Uterus (tissue), 2 donors: ENCODE measurements at regions not wholly inside any gene's neighbourhood (a gene's known extent, or its start where the extent isn't known, plus 50 kb on each side); places are given as distances from the start of the nearest gene placed in this dataset.

Experiments used
- CTCF ChIP-seq, 4 experiments: fragments of 200-600 bp in 2 of 4; fragments of 450-650 bp in 2 of 4; sonication (generic) in 2 of 4; IDR thresholded peaks; one replicate each; pipeline ENCODE4 v1.5.1; 2016 to 2019; ENCODE audit warnings: antibody characterized with exemption in 4 of 4, mild to moderate bottlenecking in 2 of 4, moderate library complexity in 1 of 4
- POLR2A ChIP-seq, 2 donors: fragments of 450-650 bp; IDR thresholded peaks; one replicate each; pipeline ENCODE4 v1.6.1; 2016; ENCODE audit warnings: antibody characterized with exemption in 2 of 2, mild to moderate bottlenecking in 1 of 2, moderate library complexity in 1 of 2

GRCh38 chr11:19426011-19426755 lies 185.4 kb upstream of the E2F8 start:
- no peak for TF ChIP-seq CTCF (IDR thresholded peaks at IDR 0.05)
- no peak for TF ChIP-seq POLR2A (IDR thresholded peaks at IDR 0.05)
